Neural progenitor cell (in vitro differentiated cells): ENCODE measurements at regions not wholly inside any gene's neighbourhood (a gene's known extent, or its start where the extent isn't known, plus 50 kb on each side); places are given as distances from the start of the nearest gene placed in this dataset.

Source experiments
- DNase-seq: peaks from one replicate; pipeline ENCODE4 v3.0.0-alpha.2; 2016; ENCODE audit warnings: low spot score
- H2AFZ ChIP-seq: fragments of 200-600 bp; sonication (generic); replicated peaks from 2 replicates; pipeline ENCODE4 v1.6.1; 2016; ENCODE audit warnings: antibody characterized with exemption
- H3F3A ChIP-seq: fragments of 200-600 bp; sonication (generic); 2 replicates; pipeline ENCODE4 v1.6.1; 2016; ENCODE audit warnings: antibody characterized with exemption, low read depth
- H3K27ac ChIP-seq: fragments of 200-600 bp; sonication (generic); 2 replicates; pipeline ENCODE4 v1.5.1; 2016; ENCODE audit warnings: mild to moderate bottlenecking
- H3K27me3 ChIP-seq: fragments of 200-600 bp; sonication (generic); 2 replicates; pipeline ENCODE4 v1.6.1; 2016; ENCODE audit warnings: mild to moderate bottlenecking, moderate library complexity
- H3K36me3 ChIP-seq: fragments of 200-600 bp; sonication (generic); 2 replicates; pipeline ENCODE4 v1.5.1; 2016
- H3K4me1 ChIP-seq: fragments of 200-600 bp; sonication (generic); 2 replicates; pipeline ENCODE4 v1.6.1; 2016; ENCODE audit warnings: mixed run types
- H3K4me2 ChIP-seq: fragments of 200-600 bp; sonication (generic); 2 replicates; pipeline ENCODE4 v1.6.1; 2016
- H3K4me3 ChIP-seq: fragments of 200-600 bp; sonication (generic); 2 replicates; pipeline ENCODE4 v1.5.1; 2016
- H3K79me2 ChIP-seq: fragments of 200-600 bp; sonication (generic); 2 replicates; pipeline ENCODE4 v1.6.1; 2016; ENCODE audit warnings: low read depth
- H3K9ac ChIP-seq: fragments of 200-600 bp; sonication (generic); 2 replicates; pipeline ENCODE4 v1.6.1; 2016
- H3K9me3 ChIP-seq: fragments of 200-600 bp; sonication (generic); 2 replicates; pipeline ENCODE4 v1.5.1; 2016; ENCODE audit warnings: low read depth
- H4K20me1 ChIP-seq: fragments of 200-600 bp; sonication (generic); 2 replicates; pipeline ENCODE4 v1.6.1; 2016; ENCODE audit warnings: low read depth
- H3K27ac Mint-ChIP-seq: 3 replicates; pipeline ENCODE4 v1.8.0; 2021; ENCODE audit warnings: mixed read lengths
- H3K27me3 Mint-ChIP-seq: 2 replicates; pipeline ENCODE4 v1.8.0; 2022; ENCODE audit warnings: low read depth, mild to moderate bottlenecking, inconsistent platforms, moderate library complexity, mixed read lengths; ENCODE audit not compliant: insufficient read depth
- H3K36me3 Mint-ChIP-seq: 3 replicates; pipeline ENCODE4 v1.8.0; 2021; ENCODE audit warnings: mixed read lengths
- H3K4me1 Mint-ChIP-seq: 3 replicates; pipeline ENCODE4 v1.8.0; 2021; ENCODE audit warnings: mixed read lengths
- H3K4me3 Mint-ChIP-seq: 3 replicates; pipeline ENCODE4 v1.8.0; 2021; ENCODE audit warnings: mild to moderate bottlenecking, moderate library complexity, mixed read lengths
- H3K9me3 Mint-ChIP-seq: 3 replicates; pipeline ENCODE4 v1.8.0; 2020; ENCODE audit warnings: mixed read lengths
- EZH2 ChIP-seq: fragments of 200-600 bp; sonication (generic); IDR thresholded peaks from 2 replicates; pipeline ENCODE4 v1.6.1; 2017; ENCODE audit warnings: antibody characterized with exemption, mild to moderate bottlenecking, moderate library complexity
- EZH2phosphoT487 ChIP-seq: fragments of 200-600 bp; sonication (generic); IDR thresholded peaks from 2 replicates; pipeline ENCODE4 v1.6.1; 2017; ENCODE audit warnings: antibody characterized with exemption
- TF ChIP-seq, protein P1 (sequence below): fragments of 200-600 bp; sonication (generic); IDR thresholded peaks from 2 replicates; pipeline ENCODE4 v1.5.1; 2017; ENCODE audit warnings: antibody characterized with exemption, mild to moderate bottlenecking

DNA sequence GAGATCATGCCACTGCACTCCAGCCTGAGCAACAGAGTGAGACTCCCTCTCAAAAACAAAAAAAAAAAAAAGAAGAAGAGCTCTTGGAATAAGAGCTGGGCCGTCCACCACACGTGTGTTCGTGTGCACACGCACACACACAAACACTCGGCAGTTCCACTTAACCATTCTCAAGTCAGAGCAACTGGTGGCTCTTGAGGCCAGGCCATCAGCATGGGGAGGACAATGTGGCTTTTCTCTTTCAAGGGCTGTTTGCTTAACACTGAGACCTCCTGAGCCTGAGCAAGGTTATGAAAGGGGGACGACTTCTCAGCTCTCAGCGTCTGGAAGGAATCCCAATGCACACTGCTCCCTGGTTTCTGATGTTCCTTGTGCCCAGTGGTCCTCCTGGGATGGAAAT lies 444.9 kb downstream of the SOX9 start:
- Mint-ChIP-seq H3K27ac (no peak overlapping the region), H3K27me3 (peaks cover 10% of the 10 kb centered on the region), H3K4me3 (no peak overlapping the region), H3K36me3 (no peaks in the 10 kb centered on the region), H3K4me1 (peaks cover 20% of the 10 kb centered on the region), H3K9me3 (no peaks in the 10 kb centered on the region)
- no peaks in the 10 kb centered on the region for H3K4me1 ChIP-seq
- no peaks in the 10 kb centered on the region for H3K79me2 ChIP-seq
- no peaks in the 10 kb centered on the region for H3K36me3 ChIP-seq
- no peaks in the 10 kb centered on the region for H3K9me3 ChIP-seq
- no peaks in the 10 kb centered on the region for H4K20me1 ChIP-seq
- TF ChIP-seq EZH2 (no peak), EZH2phosphoT487 (no peak)
- TF ChIP-seq, protein P1, sequence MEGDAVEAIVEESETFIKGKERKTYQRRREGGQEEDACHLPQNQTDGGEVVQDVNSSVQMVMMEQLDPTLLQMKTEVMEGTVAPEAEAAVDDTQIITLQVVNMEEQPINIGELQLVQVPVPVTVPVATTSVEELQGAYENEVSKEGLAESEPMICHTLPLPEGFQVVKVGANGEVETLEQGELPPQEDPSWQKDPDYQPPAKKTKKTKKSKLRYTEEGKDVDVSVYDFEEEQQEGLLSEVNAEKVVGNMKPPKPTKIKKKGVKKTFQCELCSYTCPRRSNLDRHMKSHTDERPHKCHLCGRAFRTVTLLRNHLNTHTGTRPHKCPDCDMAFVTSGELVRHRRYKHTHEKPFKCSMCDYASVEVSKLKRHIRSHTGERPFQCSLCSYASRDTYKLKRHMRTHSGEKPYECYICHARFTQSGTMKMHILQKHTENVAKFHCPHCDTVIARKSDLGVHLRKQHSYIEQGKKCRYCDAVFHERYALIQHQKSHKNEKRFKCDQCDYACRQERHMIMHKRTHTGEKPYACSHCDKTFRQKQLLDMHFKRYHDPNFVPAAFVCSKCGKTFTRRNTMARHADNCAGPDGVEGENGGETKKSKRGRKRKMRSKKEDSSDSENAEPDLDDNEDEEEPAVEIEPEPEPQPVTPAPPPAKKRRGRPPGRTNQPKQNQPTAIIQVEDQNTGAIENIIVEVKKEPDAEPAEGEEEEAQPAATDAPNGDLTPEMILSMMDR, result no peak
- H3K27ac ChIP-seq, result no peak overlapping the region
- no peaks in the 10 kb centered on the region for H3K27me3 ChIP-seq
- no peak overlapping the region for H3K4me2 ChIP-seq
- no peak overlapping the region for H3K4me3 ChIP-seq
- no peaks in the 10 kb centered on the region for H3F3A ChIP-seq
- DNase-seq, result no peak
- no peak overlapping the region for H3K9ac ChIP-seq
- no peak overlapping the region for H2AFZ ChIP-seq

DNA sequence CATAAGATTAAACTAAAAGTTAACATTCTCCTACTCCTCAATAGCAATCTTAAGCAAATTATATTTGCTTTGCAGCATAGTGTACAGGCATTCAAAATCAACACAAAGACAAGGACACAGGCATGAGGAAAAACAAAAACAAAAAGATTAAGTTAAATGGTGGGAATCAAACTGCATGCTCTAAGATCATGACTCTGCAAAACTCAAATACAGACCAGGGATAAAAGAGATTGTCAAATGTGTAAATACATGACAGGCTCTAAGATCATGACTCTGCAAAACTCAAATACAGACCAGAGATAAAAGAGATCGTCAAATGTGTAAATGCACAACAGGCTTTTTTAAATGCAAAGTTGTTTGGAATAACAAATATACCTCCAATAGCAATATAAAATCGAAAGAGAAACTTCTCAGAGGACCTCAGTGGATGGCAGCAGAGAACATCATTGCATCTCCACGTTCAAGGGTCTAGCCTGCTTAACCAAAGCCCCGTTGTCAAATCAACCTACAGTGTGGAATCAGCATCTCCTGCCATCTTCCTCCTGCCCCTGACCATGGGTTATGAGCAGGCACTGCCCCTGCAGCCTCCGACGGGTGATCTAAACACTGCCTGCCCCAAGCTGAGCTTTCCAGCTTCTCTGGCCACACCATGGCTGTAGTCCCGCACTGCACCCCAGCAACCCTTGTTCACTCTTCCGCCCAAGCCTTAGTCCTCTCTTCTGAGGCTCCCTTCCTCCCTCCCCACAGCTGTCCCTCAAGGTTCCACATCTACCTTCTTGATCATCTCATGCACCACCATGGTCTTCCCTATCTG lies 446.1 kb downstream of the SOX9 start:
- H3K4me1 Mint-ChIP-seq, result peaks cover 17% of the 10 kb centered on the region
- TF ChIP-seq EZH2, result no peak
- no peak for TF ChIP-seq EZH2phosphoT487
- TF ChIP-seq, protein P1, result no peak
- H4K20me1 ChIP-seq, result no peaks in the 10 kb centered on the region
- H3K4me3 Mint-ChIP-seq, result no peak overlapping the region
- no peaks in the 10 kb centered on the region for H3F3A ChIP-seq
- H3K9ac ChIP-seq, result no peak overlapping the region
- no peaks in the 10 kb centered on the region for H3K36me3 ChIP-seq
- H3K4me2 ChIP-seq, result no peak overlapping the region
- H3K27ac ChIP-seq, result no peak overlapping the region
- H2AFZ ChIP-seq, result no peak overlapping the region
- no peaks in the 10 kb centered on the region for H3K9me3 ChIP-seq
- H3K9me3 Mint-ChIP-seq, result no peaks in the 10 kb centered on the region
- peaks cover 2% of the 10 kb centered on the region for H3K4me1 ChIP-seq
- peak overlapping the region; percentile 36 for H3K27ac Mint-ChIP-seq
- H3K4me3 ChIP-seq, result no peak overlapping the region
- DNase-seq, result no peak
- H3K79me2 ChIP-seq, result no peaks in the 10 kb centered on the region
- H3K27me3 Mint-ChIP-seq, result peaks cover 8% of the 10 kb centered on the region
- no peaks in the 10 kb centered on the region for H3K36me3 Mint-ChIP-seq
- no peaks in the 10 kb centered on the region for H3K27me3 ChIP-seq

DNA sequence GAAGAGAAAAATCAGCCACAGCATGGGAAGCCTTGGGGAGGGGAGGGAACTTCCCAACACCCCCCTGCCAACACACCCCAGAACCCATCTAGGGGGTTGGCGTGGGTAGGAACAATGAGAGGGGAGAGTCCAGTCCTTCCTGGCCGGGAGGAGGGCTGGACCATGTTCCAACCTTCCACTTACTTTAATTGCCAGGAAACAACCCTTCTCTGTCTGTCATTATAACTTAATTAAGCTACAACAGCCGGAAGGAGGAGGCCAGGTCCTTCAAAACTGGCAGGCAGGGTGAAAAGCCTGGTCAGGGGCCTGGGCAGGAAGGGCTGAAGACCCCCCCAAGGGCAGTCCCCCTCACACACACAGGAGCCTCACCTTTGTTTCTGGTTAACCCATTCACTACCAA lies 447.0 kb downstream of the SOX9 start:
- H3K36me3 ChIP-seq, result no peaks in the 10 kb centered on the region

More for the DNA sequence above, 447.0 kb downstream of the SOX9 start:
- Mint-ChIP-seq H3K36me3 (no peaks in the 10 kb centered on the region), H3K4me1 (peaks cover 19% of the 10 kb centered on the region), H3K27ac (no peak overlapping the region), H3K4me3 (no peak overlapping the region), H3K9me3 (no peaks in the 10 kb centered on the region), H3K27me3 (peaks cover 7% of the 10 kb centered on the region)
- Histone ChIP-seq H3K4me1 (peaks cover 6% of the 10 kb centered on the region), H3K79me2 (no peaks in the 10 kb centered on the region), H3K9me3 (no peaks in the 10 kb centered on the region), H3K4me3 (no peak overlapping the region), H3K27ac (no peak overlapping the region), H4K20me1 (no peaks in the 10 kb centered on the region), H3K27me3 (no peaks in the 10 kb centered on the region), H3F3A (no peaks in the 10 kb centered on the region), H2AFZ (no peak overlapping the region), H3K9ac (no peak overlapping the region), H3K4me2 (no peak overlapping the region)
- TF ChIP-seq, protein P1, result no peak
- TF ChIP-seq EZH2 (no peak), EZH2phosphoT487 (no peak)
- no peak for DNase-seq
